SIG-M5 (cell line): ENCODE measurements at regions not wholly inside any gene's neighbourhood (a gene's known extent, or its start where the extent isn't known, plus 50 kb on each side); places are given as distances from the start of the nearest gene placed in this dataset.

Source experiments
- DNase-seq: peaks from one replicate; lab custom pipeline; 2025; lab: John Stamatoyannopoulos, UW

- DNase-seq = no peak
Observed at GRCh38 chr7:25952261-25953057, 199.5 kb upstream of the NFE2L3 start.

DNA sequence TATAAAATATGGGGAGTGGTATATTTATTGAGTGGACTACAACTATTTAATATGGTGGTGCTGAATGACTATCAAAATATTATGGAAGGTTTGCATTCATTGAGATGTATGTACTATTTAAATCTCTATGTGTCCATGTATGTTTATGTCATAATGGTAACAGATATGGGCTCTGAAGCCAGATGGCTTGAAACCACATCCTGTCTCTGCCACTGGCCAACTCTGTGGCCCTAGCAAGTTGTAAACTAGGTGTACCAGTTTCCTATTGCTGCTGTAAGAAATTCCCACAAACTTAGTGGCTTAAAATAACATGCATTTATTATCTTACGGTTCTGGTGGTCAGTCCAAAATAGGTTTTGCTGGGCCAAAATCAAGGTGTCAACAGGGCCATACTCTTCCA lies 198.1 kb upstream of the NFE2L3 start:
- DNase-seq = no peak

- DNase-seq = no peak
Observed at GRCh38 chr7:25954395-25954794, 197.6 kb upstream of the NFE2L3 start.

GRCh38 chr7:25959168-25959734 lies 192.7 kb upstream of the NFE2L3 start:
- no peak for DNase-seq

- DNase-seq = no peak
Observed at GRCh38 chr7:25963733-25964132, 188.3 kb upstream of the NFE2L3 start.

DNA sequence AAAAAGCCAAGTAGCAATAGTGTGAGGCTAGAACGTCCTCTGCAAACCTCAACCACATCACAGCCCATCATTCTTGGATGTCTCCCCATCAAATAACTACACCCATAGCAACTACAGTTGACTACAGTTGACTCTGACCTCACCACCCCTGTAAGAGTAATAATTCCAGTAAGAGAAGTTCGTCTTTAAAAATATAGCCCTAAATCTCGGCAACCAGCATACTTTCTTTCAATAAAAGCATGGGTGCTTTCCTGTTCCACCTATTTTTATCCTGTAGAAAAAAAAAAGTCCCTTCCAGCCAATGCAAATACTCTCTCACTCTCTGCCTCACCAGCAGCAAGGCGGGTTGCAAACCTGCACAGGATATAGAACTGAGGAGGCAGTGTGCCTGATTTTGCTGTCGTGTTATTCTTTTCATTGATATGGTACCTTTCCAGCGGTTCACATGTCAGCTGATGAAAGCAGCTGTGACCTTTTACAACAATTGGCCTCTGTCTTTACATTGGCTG lies 187.5 kb upstream of the NFE2L3 start:
- DNase-seq = no peak

DNA sequence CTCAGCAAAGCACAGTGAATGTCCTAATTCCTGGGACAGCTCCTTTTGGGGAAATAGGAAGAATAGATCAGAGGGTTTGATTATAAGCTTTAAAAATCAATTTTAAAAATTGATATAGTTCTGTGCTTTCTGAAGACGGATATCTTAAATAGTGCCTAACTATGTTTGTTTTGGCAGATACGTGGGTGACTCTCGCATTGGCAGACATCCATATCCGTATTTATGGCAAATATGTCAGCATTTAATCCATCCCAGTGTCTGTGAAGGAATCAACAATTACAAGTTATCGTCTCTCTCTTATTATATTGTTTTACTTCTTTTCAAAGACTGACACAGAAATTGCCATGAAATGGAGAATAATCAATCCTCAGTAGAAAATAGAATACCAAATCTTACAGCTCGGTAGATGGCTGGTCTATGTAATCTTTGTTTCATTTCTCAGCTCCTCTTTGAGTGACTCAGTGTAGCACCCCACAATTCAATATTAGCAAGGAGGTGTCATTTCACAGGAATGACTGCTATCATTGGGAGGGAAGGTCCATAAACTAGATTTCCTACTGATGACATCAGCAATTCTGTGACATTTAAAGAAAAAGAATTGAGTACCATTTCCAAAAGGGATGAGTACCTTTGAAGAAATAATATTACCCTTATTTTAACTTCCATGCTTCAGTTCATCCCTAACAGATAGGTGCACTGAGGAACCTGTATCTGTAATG lies 186.4 kb upstream of the NFE2L3 start:
- no peak for DNase-seq

DNA sequence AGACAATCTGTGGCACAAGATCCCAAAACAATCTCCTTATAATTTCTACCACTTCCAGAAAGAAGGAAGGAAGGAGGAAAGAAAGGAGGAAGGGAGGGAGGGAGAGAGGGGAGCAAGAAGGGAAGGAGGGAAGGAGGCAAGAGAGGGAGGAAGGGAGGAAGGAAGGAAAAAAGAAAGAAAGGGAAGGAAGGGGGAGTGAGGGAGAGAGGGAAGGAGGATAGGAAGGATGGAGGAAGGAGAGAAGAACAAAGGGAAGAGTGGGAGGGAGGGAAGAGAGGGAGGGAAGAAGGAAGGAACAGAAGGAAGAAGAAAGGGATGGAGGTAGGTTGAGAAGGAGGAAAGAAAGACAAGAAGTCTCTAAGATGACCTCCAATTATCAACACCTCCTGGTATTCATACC lies 185.5 kb upstream of the NFE2L3 start:
- no peak for DNase-seq

DNA sequence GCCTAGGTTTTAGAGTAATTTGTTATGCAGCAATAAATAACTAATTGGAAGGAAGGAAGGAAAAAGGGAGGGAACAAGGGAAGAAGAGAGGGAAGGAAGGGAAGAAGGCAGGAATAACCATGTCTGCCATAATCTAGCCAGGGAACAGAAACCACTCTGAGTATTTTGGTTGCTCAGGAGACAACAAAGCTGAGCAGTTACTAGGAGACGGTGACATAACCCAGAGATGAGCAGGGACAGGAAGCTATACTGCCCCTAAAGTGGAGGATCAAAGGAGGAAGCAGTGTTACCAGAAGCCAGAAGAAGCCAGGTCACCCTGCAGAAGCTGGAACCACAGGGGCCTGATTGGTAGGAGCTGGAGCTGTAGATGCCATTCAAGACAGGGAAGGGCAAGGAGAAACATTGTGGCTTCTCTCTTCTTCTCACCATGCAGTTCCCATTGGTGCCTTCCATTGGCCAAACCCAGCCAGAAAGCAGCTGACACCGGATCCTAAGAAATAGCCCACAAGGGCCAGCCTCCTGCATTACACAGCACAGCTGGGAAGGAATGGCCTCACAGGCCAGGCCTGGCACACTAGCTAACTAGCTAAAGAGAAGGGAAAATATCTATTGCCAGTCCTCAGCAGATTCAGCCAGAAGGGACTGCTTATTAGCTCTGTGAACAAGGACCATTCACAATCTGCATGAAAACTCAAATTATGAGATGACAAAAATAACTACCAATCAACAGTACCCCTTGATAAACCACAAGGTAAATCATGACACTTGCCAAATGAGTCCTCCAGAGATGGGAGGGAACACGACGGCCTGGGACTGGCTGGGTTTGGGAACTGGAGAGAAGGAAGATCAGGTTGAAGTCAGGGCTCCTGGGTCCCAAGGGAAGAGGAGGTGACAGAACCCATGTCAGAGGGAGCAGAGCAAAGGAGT lies 184.5 kb upstream of the NFE2L3 start:
- DNase-seq = no peak

GRCh38 chr7:25968205-25968993 lies 183.6 kb upstream of the NFE2L3 start:
- no peak for DNase-seq

DNA sequence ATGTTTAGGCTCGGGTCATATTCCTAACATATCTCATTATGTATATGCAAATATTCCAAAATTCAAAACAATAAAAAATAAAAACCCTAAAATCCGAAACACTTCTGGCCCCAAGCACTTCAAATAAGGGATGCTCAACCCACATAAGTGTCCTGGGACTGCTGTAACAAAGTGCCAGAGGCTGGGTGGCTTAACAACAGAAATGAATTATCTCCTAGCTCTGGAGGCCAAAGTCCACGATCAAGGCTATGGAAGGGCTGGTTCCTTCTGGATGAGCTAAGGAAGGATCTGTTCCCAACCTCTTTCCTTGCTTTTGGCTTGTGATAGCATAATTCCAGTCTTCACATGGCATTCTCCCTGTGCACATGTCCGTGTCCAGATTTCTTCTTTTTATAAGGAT lies 181.6 kb upstream of the NFE2L3 start:
- DNase-seq = no peak

DNA sequence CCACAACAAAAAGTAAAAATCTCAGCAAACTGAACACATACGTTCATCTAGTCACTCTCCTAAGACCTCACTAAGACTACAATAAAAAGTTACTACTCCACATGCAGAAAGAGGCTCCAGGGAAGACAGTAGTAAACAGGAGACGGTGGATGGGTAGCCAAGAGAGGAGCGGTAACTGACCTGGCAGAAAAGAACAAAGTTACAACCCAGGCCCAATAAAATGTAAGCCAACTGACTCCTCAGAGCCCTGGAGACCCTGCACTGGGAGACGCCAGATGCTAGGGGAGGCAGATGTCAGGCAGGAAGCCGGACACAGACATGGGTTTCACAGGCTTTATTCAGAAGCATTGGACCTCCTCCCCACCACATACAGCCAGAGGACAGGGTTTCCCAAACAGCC lies 181.1 kb upstream of the NFE2L3 start:
- no peak for DNase-seq

DNA sequence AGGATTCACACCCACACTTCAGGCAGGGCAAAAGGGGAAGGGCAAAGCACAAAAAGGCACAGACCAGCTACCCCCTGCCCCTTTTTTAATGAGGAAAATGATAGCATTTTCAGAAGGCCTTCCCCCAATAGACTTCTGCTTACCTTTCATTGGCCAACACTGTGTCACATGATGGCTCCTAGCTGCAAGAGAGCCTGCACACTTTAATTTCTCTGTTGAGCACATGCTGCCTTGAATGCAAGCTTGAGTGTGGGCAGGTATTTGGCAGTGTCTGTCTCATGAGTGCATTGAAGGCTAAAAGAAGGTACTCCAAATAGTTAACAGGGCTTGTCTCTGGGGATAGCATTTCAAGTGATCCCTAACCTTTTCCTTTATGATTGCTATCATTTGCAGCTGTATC lies 175.4 kb upstream of the NFE2L3 start:
- no peak for DNase-seq

- DNase-seq = no peak
Observed at GRCh38 chr7:25978466-25978865, 173.5 kb upstream of the NFE2L3 start.

GRCh38 chr7:25979605-25980004 lies 172.4 kb upstream of the NFE2L3 start:
- no peak for DNase-seq

DNA sequence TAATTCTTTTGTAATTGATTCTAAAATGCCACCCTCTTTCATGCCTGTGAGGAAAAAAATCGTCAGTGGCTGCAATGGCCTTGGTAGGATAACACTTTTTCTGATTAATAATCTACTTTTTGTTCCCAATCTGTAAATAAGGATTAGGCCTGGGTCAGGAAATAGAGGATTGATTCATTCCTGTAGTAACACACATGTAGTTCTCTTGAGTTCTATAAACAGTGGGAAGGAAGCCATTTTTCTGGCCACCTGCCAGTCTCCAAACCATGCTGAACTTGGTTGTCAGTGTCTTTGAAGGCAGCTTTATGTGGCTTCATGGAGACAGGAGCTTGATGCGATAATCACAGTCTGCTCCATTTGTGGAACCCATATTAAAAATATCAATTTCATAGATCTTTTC lies 169.3 kb upstream of the NFE2L3 start:
- no peak for DNase-seq

- DNase-seq = no peak
Observed at GRCh38 chr7:25985196-25985595, 166.8 kb upstream of the NFE2L3 start.

- no peak for DNase-seq
Observed at GRCh38 chr7:25988640-25989039, 163.4 kb upstream of the NFE2L3 start.

DNA sequence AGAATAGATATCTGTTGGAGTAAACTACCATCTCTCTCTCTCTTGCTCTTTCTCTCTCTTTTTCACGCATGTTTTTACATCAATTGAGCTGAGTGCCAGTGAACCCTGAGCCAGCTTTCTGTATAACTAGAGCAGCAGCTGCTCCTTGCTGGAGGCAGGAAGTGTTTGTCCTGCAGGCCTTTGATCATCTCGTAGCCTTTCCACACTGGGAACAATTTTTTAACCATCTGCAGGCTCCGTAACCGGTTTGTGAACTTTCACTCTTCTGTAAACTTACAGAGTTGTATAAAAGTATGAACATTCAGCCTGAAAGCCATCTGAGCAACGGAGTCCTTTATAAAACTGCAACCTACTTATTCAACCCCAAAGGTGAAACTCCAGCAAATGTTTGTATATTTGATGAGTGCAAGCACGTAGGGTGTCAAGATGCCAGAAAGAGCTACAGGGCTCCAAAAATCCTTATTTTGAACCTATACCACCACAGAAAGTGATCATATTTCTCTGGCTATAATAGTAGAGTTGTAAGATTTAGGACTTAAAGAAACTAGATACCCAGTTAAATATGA lies 162.8 kb upstream of the NFE2L3 start:
- no peak for DNase-seq

DNA sequence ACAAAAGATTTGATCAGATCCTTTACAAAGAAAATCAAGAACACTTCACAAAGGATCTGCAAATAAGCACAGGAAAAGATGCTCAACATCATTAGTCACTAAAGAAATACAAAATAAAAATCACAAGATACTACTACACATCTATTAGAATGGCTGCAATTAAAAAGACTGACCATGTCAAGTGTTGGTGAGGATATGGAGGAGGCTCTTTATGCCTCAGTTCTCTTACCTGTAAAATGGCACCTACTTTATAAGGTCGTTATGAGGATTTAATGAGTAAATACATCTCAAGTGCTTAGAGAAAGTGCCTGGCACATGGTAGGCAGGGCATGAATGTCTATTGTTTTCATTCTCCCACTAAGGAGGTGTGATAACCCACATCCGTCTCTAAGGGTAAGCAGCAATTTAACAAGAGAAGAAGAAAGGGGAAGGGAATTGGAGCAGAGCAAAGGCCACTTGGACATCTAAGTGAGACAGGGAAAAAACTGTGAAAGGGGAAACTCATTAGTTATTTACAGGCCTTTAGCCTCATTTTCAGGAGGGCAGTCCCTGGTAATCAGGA lies 157.5 kb upstream of the NFE2L3 start:
- DNase-seq = no peak

GRCh38 chr7:25995216-25995615 lies 156.8 kb upstream of the NFE2L3 start:
- DNase-seq = no peak
